NCI-H2196 treated with DMSO at 0.1 percent for 48 hours (cell line): ENCODE measurements at regions not wholly inside any gene's neighbourhood (a gene's known extent, or its start where the extent isn't known, plus 50 kb on each side); places are given as distances from the start of the nearest gene placed in this dataset.
"Not testable (repeated sequence)": the region's sequence is repeated elsewhere in the genome, so short reads cannot be mapped to it uniquely, and the experiment has no call there.

Experiments used
- DNase-seq: peaks from one replicate; lab custom pipeline; 2025; ENCODE audit not compliant: unreplicated experiment; lab: John Stamatoyannopoulos, UW

DNA sequence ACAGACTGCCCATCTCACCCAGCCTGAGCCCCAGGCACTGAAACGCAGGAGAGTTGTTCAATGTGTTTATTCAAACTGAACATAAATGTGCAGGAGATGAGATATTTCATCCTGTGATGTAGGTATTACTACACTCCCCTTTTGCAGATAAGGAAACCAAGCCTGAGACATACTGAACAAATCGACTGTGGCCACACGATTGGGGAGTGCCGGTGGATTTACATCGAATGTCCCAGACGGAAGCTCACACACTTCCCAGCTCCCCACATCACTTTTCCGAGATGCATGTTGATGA is 94.8 kb upstream of the ALKAL2 start:
- no peak for DNase-seq

DNA sequence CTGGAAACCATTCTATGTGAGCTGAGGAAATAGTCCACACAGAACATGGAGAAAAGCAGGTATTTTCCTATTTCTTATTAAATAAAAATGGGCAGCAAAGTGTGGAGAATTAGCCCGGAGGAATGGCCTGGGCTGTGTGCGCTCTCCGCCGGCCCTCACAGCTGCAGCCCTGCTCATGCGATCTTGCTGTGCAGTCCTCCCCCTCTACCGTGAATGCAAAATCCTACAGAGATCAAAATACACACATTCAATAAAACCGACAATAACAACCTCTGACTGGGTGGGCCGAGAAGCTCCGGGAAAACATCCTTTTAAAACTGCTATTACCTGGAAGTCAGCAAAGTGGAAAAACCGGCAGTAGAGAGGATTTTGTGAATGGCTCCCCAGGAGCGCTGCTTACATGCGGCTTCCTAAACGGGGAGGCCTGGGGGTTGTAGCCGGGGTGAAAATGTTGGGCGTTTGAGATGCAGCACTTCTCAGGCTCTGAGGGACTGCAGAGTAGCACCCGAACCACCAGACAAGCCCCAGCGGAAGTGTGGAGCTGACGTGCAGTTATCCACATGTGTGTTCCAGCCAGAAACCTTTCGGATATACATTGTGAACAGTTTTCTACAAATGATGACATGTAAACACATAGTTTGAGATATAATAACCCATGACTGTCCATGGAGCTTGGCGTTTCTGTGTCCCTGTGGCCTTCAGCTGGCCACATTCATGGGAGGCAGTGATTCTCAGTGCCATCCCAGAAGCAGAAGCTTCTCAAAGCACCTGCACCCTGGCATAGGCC is 94.2 kb upstream of the ALKAL2 start:
- DNase-seq: no peak

DNA sequence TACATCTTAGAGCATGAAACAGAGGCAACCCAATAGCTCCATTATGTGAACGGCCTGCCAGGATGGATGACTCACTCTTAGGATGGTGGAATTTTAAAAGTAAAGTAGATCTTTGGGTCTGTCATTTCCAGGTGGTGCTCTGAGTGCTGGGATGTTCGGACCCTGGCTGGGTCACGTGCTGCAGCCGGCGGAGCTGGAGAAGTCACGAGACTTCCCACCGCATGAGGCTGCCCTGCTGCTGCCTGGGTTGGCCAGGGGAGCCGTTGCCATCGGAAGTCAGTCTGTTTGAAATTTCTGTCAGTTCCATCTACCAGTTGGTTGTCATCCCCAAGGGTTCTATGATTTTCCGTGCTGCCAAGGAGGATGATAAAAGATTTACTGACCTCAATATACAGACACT is 93.3 kb upstream of the ALKAL2 start:
- no peak for DNase-seq

DNA sequence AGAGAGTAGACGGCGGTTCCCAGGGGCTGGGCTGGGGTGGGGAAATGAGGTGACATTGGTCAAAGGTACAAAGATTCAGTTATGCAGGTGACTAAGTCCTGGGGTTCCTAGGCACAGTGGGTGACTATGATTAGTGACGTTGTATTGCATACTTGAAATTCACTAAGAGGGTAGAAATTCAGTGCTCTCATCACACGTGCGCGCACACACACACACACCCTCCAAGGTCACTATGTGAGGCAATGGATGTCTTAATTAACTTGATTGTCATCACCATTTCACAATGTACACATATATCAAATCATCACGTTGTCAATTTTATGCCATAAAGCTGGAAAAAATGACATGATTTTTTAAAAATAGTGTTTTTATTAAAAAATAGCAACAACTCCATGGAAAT is 92.9 kb upstream of the ALKAL2 start:
- DNase-seq: no peak

DNA sequence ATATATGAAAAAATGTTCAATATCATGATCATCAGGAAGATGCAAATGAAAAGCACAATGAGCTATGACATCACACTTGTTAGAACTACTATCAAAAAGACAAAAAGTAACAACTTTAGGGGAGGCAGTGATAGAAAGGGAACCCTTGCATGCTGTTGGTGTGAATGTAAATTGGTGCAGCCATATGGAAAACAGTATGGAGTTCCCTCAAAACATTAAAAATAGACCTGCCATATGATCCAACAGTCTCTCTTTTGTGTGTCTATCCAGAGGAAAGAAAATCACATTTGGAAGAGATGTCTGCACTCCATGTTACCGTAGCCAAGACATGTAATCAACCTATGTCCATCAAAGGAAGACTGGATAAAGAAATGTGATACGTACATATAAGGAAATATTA is 92.3 kb upstream of the ALKAL2 start:
- DNase-seq: no peak

DNA sequence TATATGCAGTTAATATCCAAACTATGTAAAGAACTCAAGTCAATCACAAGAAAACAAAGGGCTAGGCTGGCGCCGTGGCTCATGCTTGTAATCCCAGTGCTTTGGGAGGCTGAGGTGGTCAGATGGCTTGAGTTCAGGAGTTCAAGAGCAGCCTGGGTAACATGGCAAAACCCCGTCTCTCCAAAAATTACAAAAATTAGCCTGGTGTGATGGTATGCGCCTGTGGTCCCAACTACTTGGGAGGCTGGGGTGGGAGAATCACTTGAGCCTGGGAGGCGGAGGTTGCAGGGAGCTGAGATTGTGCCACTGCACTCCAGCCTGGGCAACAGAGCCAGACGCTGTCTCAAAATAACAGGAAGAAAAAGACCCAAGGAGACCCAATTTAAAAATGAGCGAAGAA is 91.9 kb upstream of the ALKAL2 start:
- no peak for DNase-seq

DNA sequence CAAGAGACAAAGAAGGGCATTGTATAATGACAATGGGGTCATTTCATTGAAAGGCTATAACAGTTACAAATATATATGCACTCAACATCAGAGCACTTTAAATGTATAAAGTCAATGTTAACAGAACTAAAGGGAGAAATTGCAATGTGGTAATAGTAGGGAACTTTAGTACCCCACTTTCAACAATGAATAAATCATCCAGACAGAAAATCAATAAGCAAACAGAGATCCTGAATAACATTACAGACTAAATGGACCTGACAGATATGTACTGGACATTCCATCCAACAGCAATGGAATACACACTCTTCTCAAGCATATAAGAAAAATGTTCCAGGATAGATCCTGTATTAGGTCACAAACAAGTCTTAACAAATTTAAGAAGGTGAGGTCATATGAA is 90.5 kb upstream of the ALKAL2 start:
- no peak for DNase-seq

DNA sequence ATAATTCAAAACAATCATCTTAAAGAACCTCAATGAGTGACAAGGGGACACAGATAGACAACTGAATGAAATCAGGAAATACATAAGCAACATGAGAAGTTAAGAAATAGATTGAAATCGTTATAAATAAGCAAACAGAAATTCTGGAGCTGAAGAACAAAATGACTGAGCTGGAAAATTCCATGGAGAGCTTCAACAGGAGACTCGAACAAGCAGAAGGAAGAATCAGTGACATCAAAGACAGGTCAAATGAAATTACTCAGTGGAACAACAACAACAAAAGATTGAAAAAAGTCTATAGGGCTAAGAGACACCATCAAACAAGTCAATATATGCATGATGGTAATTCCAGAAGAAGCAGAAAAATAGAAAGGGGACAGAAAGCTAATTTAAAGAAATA is 89.5 kb upstream of the ALKAL2 start:
- no peak for DNase-seq

DNA sequence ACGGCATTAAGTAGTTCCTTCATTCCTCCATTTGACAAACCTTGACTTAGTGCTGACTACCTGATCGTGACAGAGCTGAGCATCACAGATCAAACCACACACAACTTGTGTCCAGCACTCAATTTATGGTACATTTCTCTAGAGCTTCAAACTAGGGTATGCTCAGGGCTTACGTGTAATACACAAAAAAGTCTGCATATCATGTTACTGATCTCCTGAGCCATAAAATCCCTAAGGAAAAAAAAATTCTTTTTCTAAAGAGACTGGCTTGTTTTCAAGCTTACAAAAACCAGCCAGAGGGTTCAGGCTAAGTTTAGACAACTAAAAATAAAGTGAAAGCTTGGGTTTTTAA is 88.0 kb upstream of the ALKAL2 start:
- no peak for DNase-seq

DNA sequence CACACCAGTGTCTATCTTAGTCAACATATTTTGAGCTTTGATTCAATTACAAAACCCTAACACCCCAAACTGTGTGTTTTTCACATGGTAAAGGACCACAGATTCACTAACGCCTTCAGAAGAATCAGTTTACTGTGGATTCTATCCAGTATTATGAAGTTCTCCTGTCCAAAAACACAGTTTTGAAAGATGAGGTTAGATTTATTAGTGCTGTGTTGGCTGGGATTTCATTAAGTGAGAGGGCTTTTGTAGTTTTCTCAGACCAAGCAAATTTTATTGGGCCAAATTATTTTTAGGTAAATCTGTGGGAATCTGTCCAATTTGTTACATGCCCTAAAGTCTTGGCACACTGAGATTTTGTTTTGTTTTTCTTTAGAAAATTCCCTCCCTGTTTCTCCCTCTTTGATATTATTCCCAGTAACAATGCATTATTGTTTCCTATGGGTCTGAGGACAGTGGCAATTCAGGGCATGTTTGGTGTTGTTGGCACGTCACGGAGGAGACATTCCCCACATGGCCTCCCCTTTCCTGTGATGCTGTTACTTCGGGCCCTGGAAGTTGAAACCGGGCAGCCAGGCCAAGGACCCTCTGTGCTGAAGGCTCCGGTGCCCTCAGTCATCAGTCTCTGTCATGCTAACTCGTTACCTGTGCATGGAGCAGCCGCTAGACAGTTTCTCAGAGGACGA is 87.5 kb upstream of the ALKAL2 start:
- no peak for DNase-seq

DNA sequence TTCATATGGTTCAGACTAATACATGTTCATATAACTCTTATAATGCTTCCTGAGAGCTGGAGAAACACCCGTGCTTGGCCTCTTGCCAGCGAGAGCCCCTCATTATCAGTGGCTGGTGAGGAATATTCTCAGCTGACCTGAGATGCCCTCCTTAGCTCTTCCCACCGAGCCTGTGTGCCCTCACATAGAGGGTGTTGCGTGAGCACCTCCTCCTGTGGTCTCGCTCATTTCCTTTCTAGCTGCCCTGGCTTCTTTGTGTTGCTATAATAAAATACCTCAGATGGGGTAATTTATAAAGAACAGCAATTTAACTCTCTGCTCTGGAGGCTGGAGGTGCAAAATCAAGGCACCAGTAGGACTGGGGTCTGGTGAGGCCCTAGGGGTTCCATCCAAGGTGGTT is 80.5 kb upstream of the ALKAL2 start:
- DNase-seq: no peak

DNA sequence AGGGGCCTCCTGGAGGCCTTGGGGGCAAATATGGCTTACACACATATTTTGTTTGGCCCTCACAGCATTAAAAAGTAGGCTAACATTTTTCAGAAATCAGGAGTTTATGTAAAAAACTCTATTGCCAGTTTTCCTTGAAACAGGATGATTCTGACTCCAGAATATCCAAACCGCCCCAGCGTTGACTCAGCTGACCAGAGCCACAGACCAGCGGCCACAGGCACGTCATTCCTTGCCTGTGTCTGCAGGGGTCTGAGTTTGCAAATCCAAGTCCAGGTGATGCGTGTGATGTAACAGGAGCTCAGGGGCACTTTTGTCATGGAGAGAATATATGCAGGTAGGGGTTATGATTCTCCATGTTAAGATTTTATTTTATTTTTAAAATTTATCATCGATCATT is 79.4 kb upstream of the ALKAL2 start:
- DNase-seq: no peak

DNA sequence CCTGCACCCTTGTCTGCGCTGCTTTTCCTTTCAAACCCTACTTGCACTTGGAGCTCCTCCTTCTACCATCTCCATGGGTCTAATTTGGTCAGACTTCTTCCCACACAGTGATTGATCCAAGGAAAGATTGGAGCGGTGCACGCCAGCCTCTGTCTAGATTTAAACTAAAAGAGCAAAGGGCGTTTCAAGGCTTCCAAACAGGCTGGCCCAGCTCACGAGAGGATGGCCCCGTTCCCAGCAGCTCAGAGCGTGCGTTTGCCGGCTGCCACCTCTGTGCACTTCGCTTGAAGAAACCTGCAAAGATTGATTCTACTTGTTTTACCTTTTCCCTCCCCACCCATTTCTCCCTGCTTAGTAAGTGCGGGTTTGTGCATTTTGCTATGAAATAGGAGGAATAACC is 78.8 kb upstream of the ALKAL2 start:
- no peak for DNase-seq

DNA sequence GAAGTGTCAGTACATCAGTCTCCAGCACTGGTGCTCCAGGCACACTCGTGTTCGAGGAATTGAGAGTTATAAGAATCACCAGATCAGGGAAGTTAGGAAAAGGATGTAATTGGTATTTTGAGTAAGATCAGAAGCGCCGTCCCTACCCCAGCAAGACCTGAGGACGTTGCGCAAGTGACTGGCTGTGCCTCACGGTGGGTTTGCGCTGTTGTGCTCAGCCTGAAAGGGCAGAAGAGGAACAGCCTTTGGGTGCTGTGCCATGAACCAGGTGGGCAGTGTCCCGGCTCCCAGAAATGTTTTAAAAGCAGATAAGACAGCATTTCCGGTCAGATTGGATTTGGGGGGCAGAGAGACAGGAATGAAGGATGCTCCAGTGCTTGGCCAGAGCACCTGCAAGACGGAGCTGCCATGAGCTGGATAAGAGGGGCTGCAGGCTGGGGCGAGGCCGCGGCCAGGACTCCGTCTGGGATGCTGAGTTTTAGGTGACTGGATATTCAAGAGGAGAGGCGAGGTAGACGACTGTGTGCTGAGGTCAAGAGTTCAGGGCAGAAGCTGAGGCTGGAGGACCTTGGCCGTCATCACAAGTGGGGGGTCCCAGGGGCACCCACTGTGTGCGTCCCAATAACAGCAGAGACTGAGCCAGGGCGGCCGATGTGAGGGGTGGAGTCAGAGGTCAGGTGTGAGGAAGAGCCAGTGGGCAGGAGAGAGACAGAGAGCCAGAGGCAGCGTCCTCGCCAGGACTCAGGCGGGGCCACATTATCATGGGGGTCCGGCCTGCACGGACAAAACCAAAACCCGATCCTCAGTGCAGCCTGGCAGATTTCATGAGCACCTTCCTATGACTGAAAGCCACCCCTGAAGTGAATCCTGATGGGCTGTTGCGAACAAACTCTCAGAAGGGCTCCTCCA is 77.7 kb upstream of the ALKAL2 start:
- DNase-seq: no peak

DNA sequence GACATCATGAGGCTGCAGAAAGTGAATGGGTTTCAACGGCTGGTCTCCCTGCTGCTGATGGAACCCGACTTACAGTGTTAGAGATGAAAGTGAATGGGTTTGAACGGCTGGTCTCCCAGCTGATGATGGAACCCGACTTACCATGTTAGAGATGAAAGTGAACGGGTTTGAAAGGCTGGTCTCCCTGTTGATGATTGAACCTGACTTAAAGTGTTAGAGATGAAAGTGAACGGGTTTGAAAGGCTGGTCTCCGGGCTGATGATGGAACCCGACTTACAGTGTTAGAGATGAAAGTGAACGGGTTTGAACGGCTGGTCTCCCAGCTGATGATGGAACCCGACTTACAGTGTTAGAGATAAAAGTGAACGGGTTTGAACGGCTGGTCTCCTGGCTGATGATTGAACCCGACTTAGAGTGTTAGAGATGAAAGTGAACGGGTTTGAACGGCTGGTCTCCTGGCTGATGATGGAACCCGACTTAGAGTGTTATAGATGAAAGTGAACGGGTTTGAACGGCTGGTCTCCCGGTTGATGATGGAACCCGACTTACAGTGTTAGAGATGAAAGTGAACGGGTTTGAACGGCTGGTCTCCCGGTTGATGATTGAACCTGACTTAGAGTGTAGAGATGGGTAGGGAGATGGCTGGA is 76.1 kb upstream of the ALKAL2 start:
- no peak for DNase-seq

DNA sequence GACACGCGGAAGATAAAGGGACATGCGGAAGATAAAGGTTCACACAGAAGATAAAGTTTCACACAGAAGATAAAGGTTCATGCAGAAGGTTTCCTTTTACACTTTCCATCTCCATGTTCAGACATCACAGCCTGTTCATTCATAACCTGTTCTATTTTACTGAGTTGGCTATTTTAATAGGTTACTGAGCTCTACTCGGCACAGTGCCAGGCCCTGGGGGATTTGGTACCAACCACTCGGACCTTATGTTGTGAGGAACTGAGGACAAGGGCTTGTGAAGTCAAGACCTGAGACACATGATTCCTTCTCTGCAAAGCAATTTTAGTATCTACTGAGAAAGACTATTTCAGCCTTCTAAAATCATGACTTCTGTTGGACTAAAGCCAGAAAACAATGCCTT is 75.0 kb upstream of the ALKAL2 start:
- no peak for DNase-seq

DNA sequence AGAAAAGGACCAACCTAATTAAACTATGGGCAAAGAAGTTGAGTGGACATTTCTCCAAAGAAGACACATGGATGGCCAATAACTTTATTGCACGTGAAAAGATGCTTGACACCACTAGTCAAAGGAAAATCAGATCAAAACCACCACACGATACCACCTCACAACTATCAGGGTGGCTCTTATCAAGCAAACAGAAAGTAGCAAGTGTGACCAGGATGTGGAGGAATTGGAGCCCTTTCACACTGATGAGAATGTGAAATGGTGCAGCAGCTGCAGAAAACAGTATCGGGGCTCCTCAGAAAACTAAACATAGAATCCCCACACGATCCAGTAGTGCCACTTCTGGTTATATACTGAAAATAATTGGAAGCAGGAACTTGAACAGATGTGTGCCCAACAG is 72.2 kb upstream of the ALKAL2 start:
- no peak for DNase-seq

DNA sequence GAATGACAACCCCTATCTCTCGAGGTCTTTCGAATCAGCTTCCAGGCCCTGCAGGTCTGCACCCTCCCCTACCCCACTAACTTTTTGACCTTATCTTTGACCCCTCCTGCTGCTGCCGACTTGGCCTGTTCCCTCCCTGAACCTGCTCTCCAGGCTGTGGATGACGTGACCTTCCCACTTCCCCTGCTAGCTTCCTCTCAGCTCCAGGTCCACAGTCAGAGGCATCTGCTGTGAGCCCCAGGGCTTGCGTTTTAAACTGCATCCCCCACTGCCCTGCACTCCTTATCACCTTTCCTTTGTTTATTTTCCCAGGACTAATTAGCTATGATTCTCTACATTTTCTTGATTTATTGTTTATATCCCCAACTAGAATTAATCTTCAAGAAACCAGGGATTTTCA is 71.2 kb upstream of the ALKAL2 start:
- DNase-seq: no peak

DNA sequence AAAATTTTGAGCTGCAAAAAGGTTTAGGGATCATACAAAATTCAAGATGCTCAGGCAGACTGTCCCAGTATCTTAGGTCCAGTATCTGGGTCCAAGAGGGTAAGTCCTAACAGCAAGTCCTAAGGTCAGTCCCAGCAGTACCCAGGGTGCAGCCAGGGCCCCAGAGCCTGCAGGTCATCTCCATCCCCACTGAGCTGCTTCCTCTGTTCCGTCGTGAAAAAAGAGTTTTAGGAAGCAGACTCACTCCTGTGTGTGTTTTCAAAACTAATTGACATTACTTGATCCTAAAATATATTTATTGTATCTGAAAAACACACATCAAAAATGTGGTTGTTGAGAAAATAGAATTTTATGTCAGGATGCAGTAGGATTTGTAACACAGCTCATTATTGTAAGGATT is 69.9 kb upstream of the ALKAL2 start:
- DNase-seq: no peak

DNA sequence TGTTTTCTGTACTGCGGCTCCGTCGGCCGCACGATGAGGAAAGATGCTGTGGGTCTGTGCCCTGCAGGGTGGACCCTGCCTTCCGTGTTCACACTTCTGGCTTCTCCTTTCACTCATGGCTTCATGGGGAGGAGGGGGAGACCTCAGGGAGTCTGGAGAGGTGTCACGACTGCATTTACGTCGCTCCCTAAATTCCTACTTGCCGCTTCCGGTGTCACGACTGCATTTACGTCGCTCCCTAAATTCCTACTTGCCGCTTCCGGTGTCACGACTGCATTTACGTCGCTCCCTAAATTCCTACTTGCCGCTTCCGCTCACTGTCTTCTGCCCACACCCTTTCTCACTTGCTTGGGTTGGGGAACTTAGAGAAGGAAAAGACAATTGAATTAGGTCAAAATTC is 68.4 kb upstream of the ALKAL2 start:
- not testable (repeated sequence) for DNase-seq

DNA sequence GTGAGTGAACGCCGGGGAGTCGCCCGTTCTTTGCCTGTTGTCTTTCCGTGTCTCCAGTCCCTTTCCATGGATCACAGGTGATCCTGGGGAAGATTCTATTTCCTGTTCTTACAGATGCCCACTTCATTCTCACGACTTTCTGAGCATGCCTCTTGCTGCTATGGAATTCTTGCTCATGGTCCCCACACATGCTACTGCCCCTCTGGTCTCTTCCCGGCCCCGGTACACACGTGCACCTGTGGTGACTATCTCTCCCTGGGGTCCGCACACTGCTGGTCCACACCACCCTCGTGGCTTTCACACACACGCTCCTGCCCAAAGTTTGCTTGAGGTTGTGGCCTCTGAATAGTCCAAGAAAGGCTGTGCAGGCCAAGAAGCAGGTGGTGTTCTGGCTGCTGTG is 67.9 kb upstream of the ALKAL2 start:
- DNase-seq: no peak

DNA sequence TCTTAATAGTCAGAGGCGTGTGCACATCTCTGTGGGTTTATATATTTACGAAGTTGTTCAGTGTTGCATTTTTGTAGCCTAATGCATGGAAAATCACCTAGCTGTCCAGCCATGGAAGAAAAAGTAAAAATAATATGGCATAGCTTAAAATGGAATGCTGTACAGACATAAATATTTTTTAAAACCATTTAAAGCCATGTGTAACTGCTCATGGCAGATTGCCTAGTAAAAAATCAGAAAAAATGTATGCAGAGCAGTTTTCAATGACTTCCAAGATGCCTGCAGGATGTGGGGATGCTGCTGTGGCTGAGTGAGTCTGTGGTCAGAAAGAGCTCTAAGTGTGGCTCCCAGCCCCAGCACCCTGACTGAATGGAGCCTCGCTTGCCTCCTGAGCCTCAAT is 64.8 kb upstream of the ALKAL2 start:
- no peak for DNase-seq
